GM12801 (cell line): ENCODE measurements at regions not wholly inside any gene's neighbourhood (a gene's known extent, or its start where the extent isn't known, plus 50 kb on each side); places are given as distances from the start of the nearest gene placed in this dataset.

Experiments
- CTCF ChIP-seq: IDR thresholded peaks from one replicate; pipeline ENCODE4 v1.5.1; 2011; ENCODE audit warnings: control low read depth; ENCODE audit not compliant: insufficient read length; ENCODE audit errors: extremely low read depth

- TF ChIP-seq CTCF = no peak
Measured at GRCh38 chr1:244157731-244158438, 106.8 kb downstream of the ZBTB18 start.

DNA sequence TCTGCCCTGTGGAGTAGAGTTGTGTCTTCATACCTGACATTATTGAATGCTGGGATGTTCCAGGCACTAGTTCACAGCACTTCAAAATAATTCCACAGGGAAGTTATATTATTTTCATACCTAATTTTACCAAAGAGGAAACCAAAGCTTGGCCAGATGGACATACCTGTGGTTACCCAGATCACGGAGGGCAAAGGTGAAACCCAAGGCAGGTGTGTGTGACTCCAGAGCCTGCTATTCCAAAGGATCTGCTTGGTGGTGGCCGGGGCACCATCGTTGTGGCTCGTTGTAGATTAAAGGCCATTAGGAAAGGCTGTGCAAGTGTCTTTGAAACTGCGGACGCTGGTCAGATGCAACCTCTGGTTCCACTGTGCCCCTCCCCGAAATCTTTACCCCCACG is 108.6 kb downstream of the ZBTB18 start:
- no peak for TF ChIP-seq CTCF

DNA sequence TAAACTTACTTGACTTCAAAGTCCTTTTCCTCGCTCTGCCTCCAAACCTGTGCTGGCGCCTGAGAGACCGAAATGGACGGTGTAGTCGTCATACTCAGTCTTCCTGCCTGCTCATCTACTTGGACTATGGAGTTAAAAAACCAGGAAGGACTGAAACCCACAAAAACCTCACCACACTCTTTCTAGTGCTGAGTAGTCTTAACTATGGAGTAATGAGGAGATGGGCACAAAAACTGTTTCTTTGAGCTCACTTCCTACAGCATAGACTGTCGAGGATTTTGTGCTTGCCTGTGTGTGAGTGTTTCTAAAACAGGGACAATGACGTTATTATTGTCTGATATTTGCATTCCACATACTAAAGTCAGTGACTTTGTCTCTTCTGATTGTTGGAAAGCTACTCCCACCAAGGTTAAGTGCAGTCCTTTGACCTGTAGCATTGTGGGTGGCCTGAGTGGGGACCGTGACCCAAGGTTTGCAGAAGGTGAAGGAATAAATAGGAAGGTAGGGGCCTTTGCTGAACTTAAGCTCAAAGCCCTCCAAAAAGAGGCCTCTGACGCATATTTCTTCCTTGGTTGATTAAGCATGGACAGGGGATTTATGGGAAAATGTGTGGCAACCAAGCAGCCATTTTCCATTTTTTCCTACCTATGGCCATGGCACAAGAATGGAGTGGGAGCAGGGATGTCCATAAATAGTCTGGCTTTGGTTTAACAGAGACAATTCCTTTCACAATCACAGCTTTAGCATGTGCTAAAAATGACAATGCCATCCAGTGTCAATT is 109.6 kb downstream of the ZBTB18 start:
- no peak for TF ChIP-seq CTCF

- no peak for TF ChIP-seq CTCF
Measured at GRCh38 chr1:244161236-244161510, 110.1 kb downstream of the ZBTB18 start.

DNA sequence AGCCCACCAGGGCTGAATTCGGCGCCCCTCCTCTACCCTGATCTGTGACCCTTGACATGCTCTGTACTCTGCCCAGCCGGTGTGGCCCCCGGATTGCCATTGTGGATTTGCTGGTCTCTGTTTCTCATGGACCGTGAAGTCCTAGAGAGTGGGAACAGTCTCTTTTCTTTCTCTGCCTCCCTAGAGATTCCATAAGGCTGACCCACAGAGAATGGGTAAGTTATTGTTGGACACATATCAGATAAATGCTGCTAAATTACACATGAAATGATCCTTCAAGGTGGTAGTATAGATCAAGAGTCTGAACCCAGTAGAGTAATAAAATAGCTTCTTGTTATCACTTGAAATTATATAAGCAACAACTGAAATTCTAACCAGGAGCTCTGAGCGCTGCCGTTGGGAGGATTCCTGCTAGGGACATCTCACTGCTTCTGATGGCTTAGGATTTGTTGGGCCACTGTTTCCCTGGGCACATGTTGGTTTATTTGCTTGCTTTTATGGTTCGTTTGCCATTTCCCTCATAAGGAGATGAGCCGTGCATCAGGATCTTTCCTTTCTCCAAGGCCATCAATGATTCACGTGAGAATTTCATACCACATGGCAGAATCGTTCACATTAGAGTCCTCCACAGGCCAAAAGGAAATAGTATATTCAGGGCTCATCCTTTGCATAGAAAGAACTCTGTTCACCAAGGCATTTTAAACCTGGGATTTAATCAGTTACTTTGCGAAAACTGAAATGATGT is 111.9 kb downstream of the ZBTB18 start:
- TF ChIP-seq CTCF = no peak

DNA sequence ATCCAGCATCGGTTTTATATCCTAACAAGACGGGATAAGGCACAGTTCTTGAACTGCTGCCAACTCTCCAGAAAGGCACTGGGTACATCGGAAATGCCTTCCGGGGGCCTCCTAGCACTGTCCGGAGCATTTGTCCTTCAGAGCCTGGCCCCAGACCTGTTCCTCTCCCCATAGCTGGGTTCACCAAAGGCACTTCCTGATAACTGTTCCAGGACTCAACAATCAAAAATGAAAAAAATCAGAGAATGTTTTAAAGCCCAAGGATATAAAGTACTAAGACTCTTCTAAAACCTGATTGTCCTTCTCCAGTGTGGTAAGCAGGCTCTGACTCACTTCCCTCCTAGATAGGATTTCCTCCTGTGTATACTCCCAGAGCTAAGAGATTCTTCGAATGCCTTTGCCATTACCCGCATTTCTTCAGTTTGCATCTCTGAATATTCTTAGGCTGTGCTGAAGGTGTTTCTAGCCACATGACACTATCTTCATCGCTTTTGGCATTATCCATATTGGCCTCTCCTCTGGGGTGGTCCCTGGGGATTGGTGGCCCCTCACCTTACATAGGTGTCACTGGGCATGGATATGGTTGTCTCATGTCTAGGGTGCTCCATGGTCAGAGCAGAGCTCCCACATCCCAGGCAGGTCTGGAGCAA is 112.9 kb downstream of the ZBTB18 start:
- no peak for TF ChIP-seq CTCF

DNA sequence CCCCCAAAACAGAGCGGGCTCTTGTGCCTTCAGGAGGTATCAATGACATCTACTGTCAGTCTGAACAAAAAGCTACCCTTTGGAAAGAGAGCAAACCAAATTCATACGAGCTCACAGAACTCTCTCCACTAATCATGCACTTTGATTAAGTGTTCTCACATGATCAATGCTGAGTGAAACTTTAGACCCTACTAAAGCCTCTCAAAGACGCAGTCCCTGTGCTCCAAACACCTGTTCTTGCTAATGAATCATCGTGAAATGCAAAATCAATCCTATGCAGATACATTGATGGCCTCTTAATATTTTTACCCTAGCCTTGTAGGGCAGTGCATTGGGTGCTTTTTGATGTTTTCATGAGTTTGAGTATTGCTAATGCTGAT is 113.4 kb downstream of the ZBTB18 start:
- TF ChIP-seq CTCF = no peak
